Mesendoderm (in vitro differentiated cells): ENCODE measurements at regions not wholly inside any gene's neighbourhood (a gene's known extent, or its start where the extent isn't known, plus 50 kb on each side); places are given as distances from the start of the nearest gene placed in this dataset.
"Not testable (repeated sequence)": the region's sequence is repeated elsewhere in the genome, so short reads cannot be mapped to it uniquely, and the experiment has no call there.

ENCODE experiments used
- DNase-seq: peaks from one replicate; pipeline ENCODE4 v3.0.0; 2013
- H2AK5ac ChIP-seq: 2 replicates; pipeline ENCODE4 v1.6.1; 2013; ENCODE audit warnings: low read length, inconsistent platforms
- H2BK120ac ChIP-seq: 2 replicates; pipeline ENCODE4 v1.6.1; 2013; ENCODE audit warnings: low read depth, mild to moderate bottlenecking, low read length, moderate library complexity, mixed read lengths
- H2BK15ac ChIP-seq: replicated peaks from 2 replicates; pipeline ENCODE4 v1.6.1; 2013; ENCODE audit warnings: low read depth, mild to moderate bottlenecking, moderate library complexity
- H2BK5ac ChIP-seq: 2 replicates; pipeline ENCODE4 v1.6.1; 2013; ENCODE audit warnings: low read length, inconsistent platforms
- H3K18ac ChIP-seq: 2 replicates; pipeline ENCODE4 v1.6.1; 2013; ENCODE audit warnings: mild to moderate bottlenecking, low read length, mixed read lengths
- H3K23ac ChIP-seq: one replicate; pipeline ENCODE4 v1.6.1; 2013; ENCODE audit warnings: low read length
- H3K27ac ChIP-seq: 2 replicates; pipeline ENCODE4 v1.5.1; 2013; ENCODE audit warnings: low read depth, mild to moderate bottlenecking, inconsistent platforms, low read length, moderate library complexity
- H3K27me3 ChIP-seq: 2 replicates; pipeline ENCODE4 v1.6.1; 2013; ENCODE audit warnings: low read length, control low read depth, mild to moderate bottlenecking, inconsistent platforms; ENCODE audit not compliant: insufficient read depth, poor library complexity
- H3K36me3 ChIP-seq: 2 replicates; pipeline ENCODE4 v1.6.1; 2013; ENCODE audit warnings: low read length, inconsistent platforms; ENCODE audit not compliant: control insufficient read depth, insufficient read depth
- H3K4ac ChIP-seq: one replicate; pipeline ENCODE4 v1.6.1; 2013; ENCODE audit warnings: low read depth, mild to moderate bottlenecking, low read length, moderate library complexity
- H3K4me1 ChIP-seq: 2 replicates; pipeline ENCODE4 v1.6.1; 2013; ENCODE audit warnings: low read depth, low read length, inconsistent platforms; ENCODE audit not compliant: control insufficient read depth
- H3K4me2 ChIP-seq: 2 replicates; pipeline ENCODE4 v1.6.1; 2013; ENCODE audit warnings: low read length
- H3K4me3 ChIP-seq: 2 replicates; pipeline ENCODE4 v1.5.1; 2013; ENCODE audit warnings: mild to moderate bottlenecking, low read length
- H3K56ac ChIP-seq: one replicate; pipeline ENCODE4 v1.6.1; 2013; ENCODE audit warnings: low read length
- H3K79me1 ChIP-seq: 2 replicates; pipeline ENCODE4 v1.6.1; 2013; ENCODE audit warnings: low read length, inconsistent platforms
- H3K79me2 ChIP-seq: 2 replicates; pipeline ENCODE4 v1.6.1; 2013; ENCODE audit warnings: mild to moderate bottlenecking, low read length; ENCODE audit not compliant: control insufficient read depth, insufficient read depth
- H3K9ac ChIP-seq: 2 replicates; pipeline ENCODE4 v1.6.1; 2013; ENCODE audit warnings: low read length, inconsistent platforms
- H4K5ac ChIP-seq: one replicate; pipeline ENCODE4 v1.6.1; 2013; ENCODE audit warnings: low read length
- H4K8ac ChIP-seq: one replicate; pipeline ENCODE4 v1.6.1; 2013; ENCODE audit warnings: low read depth, mild to moderate bottlenecking, control low read depth, low read length, moderate library complexity
- WGBS: extraction: QIAGEN DNeasy Blood & Tissue Kit; methylation state at CpG from one replicate; pipeline ENCODE4 v1.1.7; 2013; ENCODE audit warnings: low lambda C conversion rate, missing lambda C conversion rate; ENCODE audit not compliant: insufficient coverage; ENCODE audit errors: extremely low coverage; 5-methylcytosine and 5-hydroxymethylcytosine counted together

DNA sequence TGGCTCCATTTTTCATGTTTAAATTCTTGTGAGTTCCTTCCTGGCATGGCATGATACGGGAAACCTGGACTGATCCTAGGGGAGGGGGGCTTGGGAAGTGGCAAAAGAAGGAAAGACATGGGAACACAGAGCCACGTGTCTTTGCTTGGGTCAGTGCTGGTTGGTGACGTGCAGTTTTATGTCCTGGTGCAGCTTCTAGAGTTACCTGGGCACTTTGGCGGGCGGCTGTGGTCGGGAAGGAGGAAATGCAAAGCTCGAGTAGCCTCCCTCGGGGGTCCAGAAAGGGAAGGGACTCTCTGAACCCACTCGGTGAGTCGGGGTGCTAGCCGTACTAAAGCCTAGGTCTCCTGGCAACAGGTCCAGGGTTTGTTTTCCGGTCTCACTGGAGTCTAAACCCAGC, 94.6 kb downstream of the APOB start:
- Histone ChIP-seq H3K4me1 (no peaks in the 10 kb centered on the region), H3K79me1 (no peaks in the 10 kb centered on the region), H3K4me2 (no peak overlapping the region), H3K27me3 (no peaks in the 10 kb centered on the region), H3K23ac (no peak overlapping the region), H3K36me3 (no peaks in the 10 kb centered on the region), H3K4ac (no peak overlapping the region), H3K56ac (no peak overlapping the region), H4K5ac (no peak overlapping the region), H3K27ac (no peak overlapping the region), H2BK15ac (no peak overlapping the region), H3K79me2 (no peaks in the 10 kb centered on the region), H2BK5ac (no peak overlapping the region), H4K8ac (no peak overlapping the region), H2BK120ac (no peak overlapping the region), H2AK5ac (no peak overlapping the region), H3K9ac (no peak overlapping the region), H3K18ac (no peak overlapping the region), H3K4me3 (no peak overlapping the region)
- DNase-seq, result no peak
- WGBS, result no CpG with 5 or more reads among the region's 12 CpGs

- no peak overlapping the region for H2BK5ac ChIP-seq
- no peak overlapping the region for H2AK5ac ChIP-seq
- no peaks in the 10 kb centered on the region for H3K79me2 ChIP-seq
- H3K9ac ChIP-seq, result no peak overlapping the region
- H3K27ac ChIP-seq, result no peak overlapping the region
- H2BK120ac ChIP-seq, result no peak overlapping the region
- H3K79me1 ChIP-seq, result no peaks in the 10 kb centered on the region
- no peaks in the 10 kb centered on the region for H3K27me3 ChIP-seq
- DNase-seq, result no peak
- H3K4me3 ChIP-seq, result no peak overlapping the region
- H3K4ac ChIP-seq, result no peak overlapping the region
- H3K4me1 ChIP-seq, result no peaks in the 10 kb centered on the region
- H3K36me3 ChIP-seq, result no peaks in the 10 kb centered on the region
- H3K56ac ChIP-seq, result no peak overlapping the region
- H4K8ac ChIP-seq, result no peak overlapping the region
- no peak overlapping the region for H3K18ac ChIP-seq
- WGBS, result no CpG with 5 or more reads among the region's 3 CpGs
- H3K4me2 ChIP-seq, result no peak overlapping the region
- no peak overlapping the region for H4K5ac ChIP-seq
- no peak overlapping the region for H2BK15ac ChIP-seq
- no peak overlapping the region for H3K23ac ChIP-seq
Observed at GRCh38 chr2:20946468-20946867, 97.4 kb downstream of the APOB start.

GRCh38 chr2:20943721-20944120, 100.2 kb downstream of the APOB start:
- H3K79me1 ChIP-seq, H2BK120ac ChIP-seq, H4K8ac ChIP-seq, H3K23ac ChIP-seq, H3K18ac ChIP-seq, H3K4me1 ChIP-seq, H2BK5ac ChIP-seq, H3K4me2 ChIP-seq, DNase-seq, H3K9ac ChIP-seq, H3K79me2 ChIP-seq, H4K5ac ChIP-seq, H3K56ac ChIP-seq, H3K27ac ChIP-seq, H3K4ac ChIP-seq, H2BK15ac ChIP-seq, H3K36me3 ChIP-seq, H3K27me3 ChIP-seq, H3K4me3 ChIP-seq, H2AK5ac ChIP-seq: not testable (repeated sequence)
- WGBS, result no CpG with 5 or more reads among the region's 6 CpGs

GRCh38 chr2:20942646-20943125, 101.2 kb downstream of the APOB start:
- H3K4me1 ChIP-seq, result no peaks in the 10 kb centered on the region
- H3K56ac ChIP-seq, result no peak overlapping the region
- H2AK5ac ChIP-seq, result no peak overlapping the region
- H2BK5ac ChIP-seq, result no peak overlapping the region
- H4K8ac ChIP-seq, result no peak overlapping the region
- H3K4me2 ChIP-seq, result no peak overlapping the region
- H3K4me3 ChIP-seq, result no peak overlapping the region
- no peak overlapping the region for H2BK15ac ChIP-seq
- no peak overlapping the region for H3K18ac ChIP-seq
- no peak overlapping the region for H3K4ac ChIP-seq
- no peak overlapping the region for H4K5ac ChIP-seq
- H3K27ac ChIP-seq, result no peak overlapping the region
- no peaks in the 10 kb centered on the region for H3K79me2 ChIP-seq
- H3K27me3 ChIP-seq, result no peaks in the 10 kb centered on the region
- H3K9ac ChIP-seq, result no peak overlapping the region
- no peak overlapping the region for H2BK120ac ChIP-seq
- no peak overlapping the region for H3K23ac ChIP-seq
- H3K36me3 ChIP-seq, result no peaks in the 10 kb centered on the region
- no peak for DNase-seq
- no CpG with 5 or more reads among the region's 5 CpGs for WGBS
- H3K79me1 ChIP-seq, result no peaks in the 10 kb centered on the region

DNA sequence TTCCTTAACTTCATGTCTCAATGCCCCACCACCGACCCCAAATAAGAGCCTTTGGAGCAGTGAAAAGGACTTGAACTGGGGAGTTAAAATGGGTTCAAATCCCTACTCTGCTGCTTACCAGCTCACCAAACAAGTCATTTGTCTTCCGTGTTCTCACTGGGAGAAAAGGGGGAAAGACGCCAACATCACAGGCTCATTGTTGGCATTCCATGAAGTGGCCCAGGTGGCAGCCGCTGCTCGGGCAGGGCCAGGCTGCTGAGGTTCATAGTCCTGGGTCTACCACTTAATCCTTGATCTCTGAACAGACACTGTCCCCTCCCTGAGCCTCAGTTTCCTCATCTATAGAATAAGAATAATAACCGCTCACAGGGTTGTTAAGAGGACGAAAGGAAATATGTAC, 103.0 kb downstream of the APOB start:
- Histone ChIP-seq H3K4me1 (no peaks in the 10 kb centered on the region), H4K8ac (no peak overlapping the region), H2BK15ac (no peak overlapping the region), H2AK5ac (no peak overlapping the region), H4K5ac (no peak overlapping the region), H3K27me3 (no peaks in the 10 kb centered on the region), H2BK5ac (no peak overlapping the region), H3K18ac (no peak overlapping the region), H3K4me3 (no peak overlapping the region), H3K56ac (no peak overlapping the region), H3K79me1 (no peaks in the 10 kb centered on the region), H3K9ac (no peak overlapping the region), H3K4me2 (no peak overlapping the region), H3K27ac (no peak overlapping the region), H3K36me3 (no peaks in the 10 kb centered on the region), H3K4ac (no peak overlapping the region), H2BK120ac (no peak overlapping the region), H3K79me2 (no peaks in the 10 kb centered on the region), H3K23ac (no peak overlapping the region)
- no CpG with 5 or more reads among the region's 7 CpGs for WGBS
- no peak for DNase-seq

DNA sequence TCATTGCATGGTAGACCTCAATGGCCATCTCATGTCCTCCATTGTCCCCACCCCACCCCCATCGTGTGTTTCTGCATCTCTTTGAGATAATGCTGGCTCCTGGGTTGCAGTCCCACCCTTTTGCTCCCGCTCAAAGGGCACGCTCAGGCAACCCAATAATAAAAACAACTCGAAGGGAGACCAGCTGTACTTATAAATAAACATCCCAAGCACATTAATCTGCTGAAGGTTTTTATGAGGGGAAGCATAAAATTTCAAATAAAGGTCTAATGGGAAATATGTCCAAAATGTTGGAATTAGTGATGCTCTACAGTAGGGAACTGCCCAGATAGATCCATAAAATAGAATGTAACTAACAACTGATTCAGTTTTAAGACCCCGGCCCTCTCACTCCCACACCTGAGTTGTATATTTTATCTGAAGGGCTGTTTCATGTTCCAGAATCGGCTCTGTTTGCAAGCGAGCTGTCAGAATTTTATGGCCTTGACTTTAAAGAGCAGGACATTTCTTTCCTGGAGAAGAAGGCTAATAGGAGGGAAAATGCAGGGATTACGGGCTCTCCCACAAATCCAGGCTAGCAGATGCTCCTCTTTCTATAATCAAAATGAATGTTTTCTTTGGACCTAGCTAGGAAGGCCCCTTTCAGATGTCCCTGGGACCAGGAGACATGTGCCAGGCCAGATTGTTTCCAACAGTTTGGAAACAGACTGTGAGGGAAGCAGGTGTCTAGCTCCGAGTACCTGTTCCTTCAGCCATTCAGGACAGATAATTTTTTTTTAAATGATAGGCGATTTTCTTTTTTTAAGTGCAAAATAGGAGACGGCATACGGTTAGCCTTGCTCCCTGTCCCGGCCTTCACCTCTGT, 103.7 kb downstream of the APOB start:
- H3K18ac ChIP-seq, result no peak overlapping the region
- H3K23ac ChIP-seq, result no peak overlapping the region
- no peak overlapping the region for H3K9ac ChIP-seq
- H3K27me3 ChIP-seq, result no peaks in the 10 kb centered on the region
- no peak overlapping the region for H2BK120ac ChIP-seq
- no peak overlapping the region for H3K4me3 ChIP-seq
- H3K4me1 ChIP-seq, result no peaks in the 10 kb centered on the region
- H3K36me3 ChIP-seq, result no peaks in the 10 kb centered on the region
- no peak overlapping the region for H2AK5ac ChIP-seq
- DNase-seq, result no peak
- no peak overlapping the region for H2BK15ac ChIP-seq
- no peak overlapping the region for H2BK5ac ChIP-seq
- no peak overlapping the region for H4K5ac ChIP-seq
- no peaks in the 10 kb centered on the region for H3K79me2 ChIP-seq
- H3K4ac ChIP-seq, result no peak overlapping the region
- H4K8ac ChIP-seq, result no peak overlapping the region
- H3K79me1 ChIP-seq, result no peaks in the 10 kb centered on the region
- H3K56ac ChIP-seq, result no peak overlapping the region
- no peak overlapping the region for H3K4me2 ChIP-seq
- H3K27ac ChIP-seq, result no peak overlapping the region
- no CpG with 5 or more reads among the region's 13 CpGs for WGBS
